HG03175 (cell line): ENCODE measurements at regions not wholly inside any gene's neighbourhood (a gene's known extent, or its start where the extent isn't known, plus 50 kb on each side); places are given as distances from the start of the nearest gene placed in this dataset.
"Not testable (repeated sequence)": the region's sequence is repeated elsewhere in the genome, so short reads cannot be mapped to it uniquely, and the experiment has no call there.

Source experiments
- ATAC-seq: cut with Tn5 transposase; IDR thresholded peaks from one replicate; pipeline ENCODE4 v1.9.1; 2021; ENCODE audit warnings: mild to moderate bottlenecking, moderate library complexity; ENCODE audit not compliant: unreplicated experiment

DNA sequence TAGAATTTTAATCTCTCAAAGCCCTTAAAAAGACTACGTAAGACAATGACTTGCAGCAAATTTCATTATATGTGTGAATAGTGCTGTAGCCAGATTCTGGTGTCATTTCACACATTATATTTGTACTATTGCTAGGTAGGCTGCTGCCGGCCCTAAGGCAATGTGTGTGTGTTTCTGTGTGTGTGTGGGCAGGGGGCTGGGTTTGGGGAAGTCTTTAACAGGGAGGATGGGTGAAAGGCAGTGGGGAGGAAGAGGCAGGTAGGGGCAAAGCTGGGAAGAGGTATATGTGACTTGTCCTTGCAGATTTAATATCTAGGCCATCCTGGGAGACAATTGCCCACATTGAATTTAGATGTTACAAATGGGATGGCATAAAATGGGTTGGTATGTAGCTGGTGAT lies 130.8 kb downstream of the MACIR start:
- no peak for ATAC-seq

DNA sequence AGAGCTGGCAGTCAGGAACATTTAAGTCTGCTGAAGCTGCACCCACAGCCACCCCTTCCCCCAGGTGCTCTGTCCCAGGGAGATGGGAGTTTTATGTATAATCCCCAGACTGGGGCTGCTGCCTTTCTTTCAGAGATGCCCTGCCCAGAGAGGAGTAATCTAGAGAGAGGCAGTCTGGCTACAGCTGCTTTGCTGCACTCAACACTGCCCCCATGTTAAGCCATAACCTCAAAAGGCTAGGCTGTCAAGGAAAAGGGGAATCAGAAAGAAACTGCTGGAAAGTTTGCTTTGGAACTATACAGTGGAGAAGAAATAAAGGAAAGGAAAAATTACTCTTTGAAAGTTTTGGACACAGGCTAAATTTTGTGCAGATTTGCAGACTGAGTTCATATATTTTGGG lies 127.2 kb downstream of the MACIR start:
- no peak for ATAC-seq

DNA sequence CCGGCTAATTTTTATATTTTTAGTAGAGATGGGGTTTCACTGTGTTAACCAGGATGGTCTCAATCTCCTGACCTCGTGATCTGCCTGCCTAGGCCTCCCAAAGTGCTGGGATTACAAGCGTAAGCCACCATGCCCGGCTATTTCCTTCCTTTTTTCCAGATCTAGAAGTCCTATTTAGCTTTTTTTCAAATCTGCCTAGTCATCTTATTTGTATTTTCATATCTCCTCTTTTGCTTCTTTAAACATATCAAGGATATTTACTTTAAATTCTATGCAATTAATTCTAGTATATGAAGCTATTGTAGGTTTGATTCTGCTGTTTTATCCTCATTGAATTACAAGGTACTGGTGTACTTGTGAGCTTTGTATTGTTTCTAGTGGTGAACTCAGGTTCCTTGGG lies 119.1 kb downstream of the MACIR start:
- ATAC-seq: not testable (repeated sequence)

DNA sequence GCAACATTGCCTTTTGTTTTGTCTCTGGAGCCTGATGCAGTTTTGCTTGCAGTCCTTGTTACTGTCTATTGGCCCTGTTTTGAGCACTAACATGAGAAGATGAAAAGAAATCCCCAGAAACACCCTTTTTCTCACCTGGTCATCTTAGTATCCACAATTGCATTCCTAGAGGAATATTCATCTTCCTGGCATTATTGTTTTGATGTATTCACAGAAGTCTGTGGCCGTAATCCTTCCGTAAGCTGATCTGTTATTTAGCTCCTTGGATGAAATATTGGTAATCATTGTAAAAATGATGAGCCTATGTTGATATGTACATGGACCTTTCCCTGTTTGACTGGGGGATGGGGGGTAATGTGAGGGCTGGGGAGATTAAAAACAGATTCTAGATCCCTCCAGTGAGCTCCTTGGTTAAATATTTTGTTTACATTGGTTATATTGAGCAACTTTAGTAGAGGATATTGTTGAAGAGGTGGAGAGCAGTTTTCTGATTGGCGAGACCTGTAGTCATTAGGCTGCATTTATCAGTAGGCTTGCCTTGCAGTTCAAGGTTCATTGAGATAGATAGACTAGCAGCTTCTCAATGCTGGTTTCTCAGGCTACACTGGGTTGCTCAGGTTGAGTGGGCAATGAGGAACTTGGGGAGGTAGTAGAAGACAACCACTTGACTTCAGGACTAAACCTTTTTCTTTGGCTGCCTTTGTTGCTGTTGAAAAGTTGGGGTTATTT lies 117.5 kb downstream of the MACIR start:
- ATAC-seq: no peak

DNA sequence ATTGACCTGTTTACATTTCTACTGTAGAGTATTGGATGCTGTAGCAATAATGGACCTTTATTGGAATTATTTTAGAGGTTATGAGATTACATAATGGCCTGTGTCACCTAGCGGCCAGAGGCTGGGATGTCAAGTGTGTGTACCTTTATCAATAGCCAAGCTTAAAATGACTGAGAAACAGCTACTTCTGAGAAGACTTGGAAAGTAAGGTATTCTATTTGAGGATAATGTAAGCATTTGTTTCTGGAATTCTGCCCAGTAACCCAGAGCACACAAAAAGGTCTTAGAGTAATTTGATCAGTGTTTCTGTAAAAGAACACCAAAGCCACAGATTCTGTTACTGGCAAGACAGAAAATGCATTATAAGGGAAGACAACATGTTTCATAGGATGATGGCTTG lies 116.8 kb downstream of the MACIR start:
- ATAC-seq: no peak

DNA sequence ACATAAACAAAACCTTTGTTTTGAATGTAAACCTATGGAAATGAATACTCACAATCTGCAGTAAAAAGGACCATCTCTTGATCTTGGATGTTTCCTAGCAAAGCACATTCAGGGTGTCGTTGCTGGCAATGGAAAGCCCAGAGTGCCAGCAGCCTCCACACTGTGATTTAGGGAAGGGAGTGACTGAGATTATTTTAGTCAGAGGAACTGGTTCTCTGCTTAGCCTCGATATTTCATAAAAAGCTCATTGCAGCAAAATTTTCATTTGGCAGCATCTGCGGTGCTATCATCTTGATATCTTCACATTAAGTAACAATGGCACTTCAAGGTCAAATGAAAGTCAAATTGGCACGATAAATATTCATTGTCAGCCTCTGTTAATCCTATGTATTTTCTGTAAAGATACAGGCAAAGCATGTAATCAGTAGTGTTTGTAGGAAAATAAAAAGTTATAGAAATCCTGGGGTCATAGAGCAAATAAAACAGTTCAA lies 116.0 kb downstream of the MACIR start:
- ATAC-seq: no peak

DNA sequence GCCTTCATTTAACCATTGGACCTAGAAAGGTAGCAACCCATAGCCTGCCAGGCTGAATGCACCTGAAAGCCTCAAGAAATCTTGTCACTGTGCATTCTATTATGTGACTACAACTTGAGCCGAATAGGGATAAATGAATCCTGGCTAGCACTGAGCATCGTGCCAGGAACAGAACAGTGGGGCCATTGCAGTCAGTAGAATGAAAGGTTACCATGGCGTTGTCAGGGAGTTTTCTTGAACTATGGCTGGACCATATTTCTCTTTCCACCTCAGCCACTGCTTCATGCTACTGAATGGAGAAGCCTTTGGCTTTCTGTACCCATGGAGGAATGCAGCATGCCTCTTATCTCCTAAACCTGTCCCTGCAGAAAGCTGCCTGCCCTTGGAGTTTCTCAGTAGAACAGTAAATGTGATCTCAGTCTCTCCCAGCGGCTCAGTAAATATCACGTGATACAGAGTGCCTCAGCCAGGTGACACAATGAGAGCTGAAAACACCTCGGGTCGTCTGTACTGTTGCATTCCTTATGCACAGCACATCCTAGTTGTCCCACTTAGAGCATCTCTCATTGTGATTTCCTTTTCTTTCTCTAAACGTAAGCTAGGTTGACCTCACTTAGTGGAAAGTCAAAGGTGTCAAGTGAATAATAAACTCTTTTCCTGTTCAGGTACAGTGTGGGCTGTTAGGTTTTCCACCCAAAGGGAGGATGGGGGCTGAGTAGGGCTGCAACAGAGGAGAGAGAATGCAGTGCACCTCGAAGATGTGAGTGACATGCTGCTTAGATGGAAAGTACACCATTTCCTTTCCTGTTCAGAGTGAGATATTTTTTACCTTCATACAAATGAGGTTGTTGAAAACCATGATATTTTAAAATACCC lies 115.3 kb downstream of the MACIR start:
- no peak for ATAC-seq

DNA sequence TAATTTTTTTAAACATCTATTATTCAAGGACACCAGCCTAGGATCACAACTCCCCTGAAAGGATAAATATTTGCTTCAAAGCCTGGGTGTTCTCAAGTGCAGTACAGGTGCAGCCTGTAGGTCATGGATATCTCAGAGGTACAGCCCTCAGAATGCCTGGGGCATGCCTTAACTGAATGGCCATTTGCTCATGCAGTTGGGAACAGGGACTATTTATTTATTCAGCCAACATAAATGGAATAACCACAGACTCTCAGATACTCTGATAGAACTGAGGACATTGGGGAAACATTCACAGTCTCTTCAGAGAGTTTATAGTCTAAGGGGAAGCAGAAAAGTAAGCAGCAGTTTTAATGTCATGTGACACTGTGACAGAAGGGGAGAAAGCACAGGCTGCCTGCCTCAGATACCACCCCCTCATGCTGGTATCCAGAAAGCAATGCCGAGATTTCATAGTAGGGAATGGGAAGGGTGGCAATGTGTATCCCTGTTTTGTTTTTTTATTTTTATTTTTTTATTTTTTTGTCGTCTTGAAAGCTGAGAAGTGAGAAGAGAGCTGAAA lies 112.6 kb downstream of the MACIR start:
- ATAC-seq: no peak

DNA sequence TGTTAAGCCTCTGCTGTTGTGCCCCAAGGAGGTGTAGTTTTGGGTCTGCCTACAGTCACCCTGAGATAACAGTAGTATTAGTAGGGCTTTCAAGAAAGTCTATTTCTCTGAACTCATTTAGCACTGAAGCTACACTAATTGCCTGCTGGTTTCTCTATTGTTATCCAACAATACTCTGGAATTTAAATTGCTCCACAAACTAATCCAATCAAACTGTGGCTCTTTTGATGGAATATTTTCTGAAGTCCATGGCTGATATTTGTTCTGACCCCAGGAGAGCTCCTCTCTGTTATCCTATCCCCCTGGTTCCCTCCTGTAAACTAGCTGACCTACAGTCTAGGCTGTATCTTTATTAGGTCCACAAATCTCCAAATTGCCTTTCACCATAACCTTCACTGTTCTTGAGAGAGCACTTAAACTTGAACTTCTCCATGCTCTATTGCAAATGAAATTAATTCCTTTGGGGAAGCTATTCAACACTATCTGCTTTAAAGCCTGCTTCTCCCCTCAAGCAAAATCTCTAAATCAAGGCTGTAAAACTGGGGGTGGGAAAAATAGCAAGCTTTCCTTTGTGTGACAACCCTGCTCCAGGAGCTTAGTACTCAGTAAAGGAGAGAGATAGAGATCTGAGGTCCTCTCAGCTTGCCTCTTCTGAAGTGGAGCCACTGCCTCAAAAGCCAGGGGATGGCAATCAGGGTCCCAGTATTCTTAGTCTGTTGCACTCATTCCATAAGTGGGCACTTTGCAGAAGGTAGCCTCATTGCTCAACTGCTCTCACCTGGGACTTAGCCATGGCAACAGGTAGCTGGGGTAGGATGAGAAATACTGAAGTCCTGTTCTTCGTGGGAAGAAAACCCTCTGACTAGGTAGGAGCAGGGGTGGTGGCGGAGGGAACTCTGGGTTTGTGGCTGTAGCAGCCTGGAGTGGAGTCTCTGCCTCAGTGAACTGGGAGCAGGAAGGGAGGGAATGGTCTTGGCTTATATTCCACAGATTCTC lies 110.9 kb downstream of the MACIR start:
- ATAC-seq: no peak

DNA sequence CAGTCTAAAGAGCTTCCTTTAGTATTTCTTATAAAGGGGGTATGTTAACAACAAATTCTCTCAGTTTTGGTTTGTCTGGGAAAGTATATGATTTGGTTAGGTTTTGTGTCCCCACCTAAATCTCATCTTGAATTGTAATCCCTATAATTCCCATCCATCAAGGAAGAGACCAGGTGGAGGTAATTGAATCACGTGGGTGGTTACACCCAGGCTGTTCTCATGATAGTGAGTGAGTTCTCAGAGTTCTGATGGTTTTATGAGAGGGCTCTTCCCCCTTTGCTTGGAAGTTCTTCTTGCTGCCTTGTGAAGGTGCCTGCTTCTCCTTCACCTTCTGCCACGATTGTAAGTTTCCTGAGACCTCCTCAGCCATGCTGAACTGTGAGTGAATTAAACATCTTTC lies 109.1 kb downstream of the MACIR start:
- ATAC-seq: no peak

DNA sequence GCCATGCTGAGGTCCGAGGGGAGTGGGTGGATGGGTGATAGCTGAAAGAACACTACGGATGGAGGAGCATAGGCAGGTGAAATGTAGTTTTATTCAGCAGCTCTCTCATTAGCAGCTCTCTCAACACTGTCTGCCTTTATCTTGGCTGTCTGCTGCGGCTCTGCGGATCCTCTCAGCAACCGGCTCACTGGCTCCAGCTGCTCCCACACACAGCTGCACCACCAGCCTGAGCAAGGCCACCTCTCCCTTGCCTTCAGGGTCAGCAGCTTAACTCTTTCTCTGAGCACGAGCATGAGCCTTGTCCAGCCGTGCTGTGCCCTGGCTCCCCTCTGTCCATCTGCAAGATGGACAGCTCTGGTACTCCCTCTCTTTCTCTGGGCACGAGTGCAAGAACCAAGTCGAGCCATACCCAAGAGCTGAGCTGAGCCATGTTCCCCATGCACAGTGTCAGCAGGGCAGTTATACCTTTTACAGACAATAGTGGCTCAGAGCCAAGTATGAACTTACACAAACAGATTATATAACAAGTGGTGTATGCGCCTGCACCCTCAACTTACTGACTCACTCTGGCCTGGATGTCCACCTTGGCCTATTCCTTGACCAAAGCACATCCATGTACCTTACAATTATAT lies 108.5 kb downstream of the MACIR start:
- ATAC-seq: no peak

DNA sequence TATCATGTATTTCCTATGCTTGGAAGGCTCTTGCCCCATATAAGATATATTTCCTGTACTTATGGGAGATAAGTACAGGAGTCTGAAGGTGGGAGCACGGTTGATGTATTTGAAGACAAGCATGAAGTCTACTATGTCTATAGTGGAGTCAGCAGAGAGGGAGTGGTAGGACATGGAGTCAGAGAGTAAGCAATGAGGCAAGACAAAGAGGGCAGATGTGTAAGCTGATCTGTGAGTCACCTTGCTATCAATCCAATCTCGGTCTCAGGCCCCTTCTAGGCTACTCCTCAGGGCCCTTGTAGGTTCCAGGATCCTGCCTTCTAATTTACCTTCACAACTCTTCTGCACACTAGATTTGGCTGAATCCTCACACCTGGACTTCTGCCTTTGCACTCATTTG lies 105.5 kb downstream of the MACIR start:
- ATAC-seq: no peak

DNA sequence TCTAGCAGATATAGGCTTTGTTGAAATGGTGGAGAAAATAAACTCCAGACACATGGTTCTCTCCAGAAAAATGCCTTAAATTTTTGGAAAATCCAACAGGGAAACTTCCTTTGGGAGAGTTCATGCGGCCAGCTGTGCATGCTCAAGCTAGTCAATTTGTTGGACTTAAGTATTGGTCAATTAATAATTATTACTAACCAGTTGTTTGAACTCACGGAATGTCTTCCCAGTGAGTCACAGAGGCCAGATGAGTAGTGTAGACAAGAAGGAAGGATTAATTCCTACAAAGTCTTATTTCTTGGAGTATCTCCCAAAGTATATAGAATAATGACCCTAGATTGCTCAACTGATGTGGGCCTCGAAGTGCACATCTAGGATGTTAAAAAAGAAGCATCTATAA lies 103.6 kb downstream of the MACIR start:
- ATAC-seq: no peak

DNA sequence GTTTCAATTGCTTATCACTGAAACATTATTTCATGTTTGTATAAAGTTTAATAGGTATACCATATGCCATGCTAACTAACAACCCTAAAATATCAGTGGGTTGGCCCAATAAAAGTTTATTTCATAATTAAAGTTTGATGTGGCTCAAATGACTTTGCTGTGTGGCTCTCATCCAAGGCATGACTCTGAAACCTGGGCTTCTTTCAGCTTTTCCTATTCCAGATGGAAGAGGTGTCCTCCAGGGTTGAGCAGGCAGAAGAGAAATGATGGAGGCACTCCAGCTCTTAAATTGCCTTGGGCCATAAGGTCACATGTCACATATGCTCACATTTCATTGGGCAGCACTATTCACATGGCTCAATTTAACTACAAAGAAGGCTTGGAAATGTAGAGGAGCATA lies 101.9 kb downstream of the MACIR start:
- ATAC-seq: no peak

DNA sequence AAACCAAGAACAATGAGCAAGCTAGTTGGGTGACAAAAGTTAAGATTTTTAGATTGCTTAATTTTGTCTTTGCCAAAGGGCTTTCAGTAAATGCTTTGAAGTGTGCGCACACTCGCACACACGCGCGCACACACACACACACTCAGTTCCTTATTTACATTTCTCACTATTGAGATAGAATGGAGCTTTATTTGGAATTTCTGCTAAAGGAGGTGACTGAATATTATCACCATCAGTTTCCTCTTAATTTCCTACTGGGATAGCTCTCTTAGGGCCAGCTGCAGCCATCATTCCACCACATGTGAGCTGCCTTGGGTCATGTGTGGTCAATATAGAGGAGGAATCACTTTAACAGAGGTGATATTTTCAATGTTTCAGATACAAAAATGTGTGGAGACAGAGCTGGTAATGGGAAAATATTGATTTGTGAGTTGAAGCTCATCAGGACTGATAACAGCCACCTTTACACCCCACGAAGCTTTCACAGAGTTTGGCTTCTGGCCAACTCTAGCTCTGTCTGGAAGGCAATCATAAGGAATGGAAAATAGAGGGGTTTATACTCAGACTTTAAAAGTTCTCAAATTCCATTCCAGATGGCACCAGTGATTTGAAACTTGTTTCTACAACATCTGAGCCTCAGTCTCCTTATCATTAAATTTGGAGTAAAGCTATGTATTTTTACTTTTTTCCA lies 99.9 kb downstream of the MACIR start:
- ATAC-seq: no peak

DNA sequence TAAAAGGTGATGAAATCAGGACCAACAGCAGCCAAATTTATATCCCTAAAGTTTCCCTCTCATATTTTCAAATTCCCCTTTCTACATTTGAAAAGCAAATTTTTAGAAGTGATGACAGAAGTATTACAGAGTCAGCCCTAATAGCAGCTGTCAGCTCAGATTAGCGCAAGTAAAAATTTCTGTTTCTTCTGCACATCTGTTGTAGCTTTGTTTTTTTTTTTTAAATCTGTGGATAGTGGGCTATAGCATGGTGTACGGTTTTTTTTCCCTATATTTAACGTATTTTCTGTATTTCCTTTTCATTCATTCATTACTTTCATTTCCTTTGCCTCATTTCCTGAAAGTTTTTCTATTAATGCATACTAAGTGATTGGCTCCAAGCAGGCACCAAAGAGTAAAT lies 99.1 kb downstream of the MACIR start:
- no peak for ATAC-seq

DNA sequence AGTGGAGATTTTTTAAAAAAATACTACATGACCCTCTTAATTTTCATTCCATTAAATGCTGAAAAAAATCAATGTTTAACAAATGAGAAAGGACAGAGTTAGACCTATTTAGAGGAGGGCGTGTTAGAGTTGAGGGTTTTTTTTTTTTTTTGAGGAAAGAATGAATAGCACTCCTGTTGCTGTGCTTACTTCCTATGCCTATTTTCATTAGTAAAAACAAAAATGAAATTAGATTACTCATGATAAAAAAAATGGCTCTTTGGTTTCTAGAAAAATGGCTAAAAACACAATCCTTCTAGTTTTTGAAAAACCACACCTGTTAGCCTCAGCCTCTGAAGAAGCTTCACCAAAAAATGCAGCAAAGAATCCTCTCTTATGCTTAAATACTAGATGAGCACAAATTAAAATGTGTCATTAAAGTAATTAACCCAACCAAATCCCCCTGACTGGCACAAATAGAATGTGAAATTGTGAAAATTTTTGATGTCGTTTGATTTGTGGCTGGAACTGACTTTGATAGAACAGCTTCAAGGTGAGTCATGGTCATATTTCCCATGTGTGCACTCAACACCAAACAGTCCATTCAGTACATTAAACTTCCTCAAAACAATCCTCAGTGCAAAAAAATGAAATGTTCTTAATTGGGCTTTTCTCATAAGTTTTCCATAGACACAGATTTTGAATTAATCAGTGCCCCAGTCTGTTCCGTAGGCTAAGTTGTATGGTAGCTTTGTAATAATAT lies 98.0 kb downstream of the MACIR start:
- no peak for ATAC-seq

DNA sequence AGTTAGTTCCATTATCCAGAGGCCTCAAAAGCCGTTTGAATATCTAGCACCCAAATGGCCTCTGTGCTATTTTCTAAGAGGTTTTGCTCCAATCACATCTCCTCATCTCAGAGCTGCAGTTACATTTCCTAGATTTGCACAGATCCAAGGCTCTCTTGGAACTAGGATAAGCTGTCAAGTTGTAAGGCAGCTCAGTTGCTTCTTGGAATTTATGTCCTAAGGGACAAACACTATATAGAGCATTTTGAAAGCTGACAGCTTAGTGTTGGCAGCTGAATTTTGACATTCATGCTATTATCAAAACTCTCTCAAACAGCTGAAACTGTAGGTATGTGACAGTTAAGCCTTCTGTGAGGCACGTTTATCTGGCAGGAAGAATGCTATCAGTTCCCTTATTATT lies 97.0 kb downstream of the MACIR start:
- ATAC-seq: no peak

DNA sequence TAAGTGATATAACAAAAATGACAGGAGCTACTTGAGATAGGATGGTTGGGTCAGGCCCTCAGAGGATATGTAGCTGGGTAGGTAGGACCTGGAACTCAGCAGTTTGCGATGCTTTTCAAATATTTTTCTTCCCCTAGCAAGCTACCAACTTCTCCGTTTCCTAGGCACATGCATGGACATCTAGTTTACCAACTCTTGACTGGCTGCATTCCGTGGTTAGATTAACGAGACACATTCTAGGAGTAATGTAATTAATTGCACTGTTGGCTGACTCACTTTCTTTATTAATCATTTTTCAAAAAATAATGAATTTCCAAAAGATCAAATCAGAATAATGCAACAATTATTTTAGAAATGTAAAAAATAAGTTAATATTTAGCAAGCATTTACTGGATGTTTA lies 95.9 kb downstream of the MACIR start:
- no peak for ATAC-seq
